PC-9 (cell line): ENCODE measurements at regions not wholly inside any gene's neighbourhood (a gene's known extent, or its start where the extent isn't known, plus 50 kb on each side); places are given as distances from the start of the nearest gene placed in this dataset.
"Not testable (repeated sequence)": the region's sequence is repeated elsewhere in the genome, so short reads cannot be mapped to it uniquely, and the experiment has no call there.

Source experiments
- EZH2 ChIP-seq: fragments of 200-600 bp; sonication (generic); IDR thresholded peaks from 2 replicates; pipeline ENCODE4 v1.8.0; 2017; ENCODE audit warnings: antibody characterized with exemption, low read depth
- TF ChIP-seq, protein P1 (sequence below): fragments of 200-600 bp; sonication (generic); conservative IDR thresholded peaks from 2 replicates; pipeline ENCODE4 v1.6.1; 2017; ENCODE audit warnings: mixed run types, antibody characterized with exemption, mild to moderate bottlenecking, moderate library complexity

DNA sequence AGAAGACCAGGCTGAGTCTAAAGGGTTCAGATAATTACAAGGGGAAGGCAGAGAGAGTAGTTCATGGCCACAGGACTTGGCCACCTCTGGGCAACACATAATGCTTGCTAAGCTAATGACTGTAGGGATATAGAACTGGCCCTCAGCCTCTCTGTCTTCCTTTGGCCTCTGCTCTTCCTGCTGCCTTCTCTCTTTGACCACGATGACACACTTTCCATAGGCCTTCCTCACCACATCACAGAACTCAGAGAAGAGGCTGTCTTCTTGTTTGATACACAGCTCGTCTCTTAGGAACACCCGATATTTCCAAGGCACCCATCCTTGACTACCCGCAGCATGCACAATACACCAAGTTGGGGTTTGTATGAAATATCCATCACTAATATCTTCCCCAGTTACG, 2751.4 kb upstream of the TPTE start:
- TF ChIP-seq EZH2: not testable (repeated sequence)
- TF ChIP-seq, protein P1, sequence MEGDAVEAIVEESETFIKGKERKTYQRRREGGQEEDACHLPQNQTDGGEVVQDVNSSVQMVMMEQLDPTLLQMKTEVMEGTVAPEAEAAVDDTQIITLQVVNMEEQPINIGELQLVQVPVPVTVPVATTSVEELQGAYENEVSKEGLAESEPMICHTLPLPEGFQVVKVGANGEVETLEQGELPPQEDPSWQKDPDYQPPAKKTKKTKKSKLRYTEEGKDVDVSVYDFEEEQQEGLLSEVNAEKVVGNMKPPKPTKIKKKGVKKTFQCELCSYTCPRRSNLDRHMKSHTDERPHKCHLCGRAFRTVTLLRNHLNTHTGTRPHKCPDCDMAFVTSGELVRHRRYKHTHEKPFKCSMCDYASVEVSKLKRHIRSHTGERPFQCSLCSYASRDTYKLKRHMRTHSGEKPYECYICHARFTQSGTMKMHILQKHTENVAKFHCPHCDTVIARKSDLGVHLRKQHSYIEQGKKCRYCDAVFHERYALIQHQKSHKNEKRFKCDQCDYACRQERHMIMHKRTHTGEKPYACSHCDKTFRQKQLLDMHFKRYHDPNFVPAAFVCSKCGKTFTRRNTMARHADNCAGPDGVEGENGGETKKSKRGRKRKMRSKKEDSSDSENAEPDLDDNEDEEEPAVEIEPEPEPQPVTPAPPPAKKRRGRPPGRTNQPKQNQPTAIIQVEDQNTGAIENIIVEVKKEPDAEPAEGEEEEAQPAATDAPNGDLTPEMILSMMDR: not testable (repeated sequence)
